Amniotic epithelial cell (primary cell): ENCODE measurements at regions not wholly inside any gene's neighbourhood (a gene's known extent, or its start where the extent isn't known, plus 50 kb on each side); places are given as distances from the start of the nearest gene placed in this dataset.
A peak's percentile ranks its signal among the peaks of the same experiment; 100 is the strongest.
"Not testable (repeated sequence)": the region's sequence is repeated elsewhere in the genome, so short reads cannot be mapped to it uniquely, and the experiment has no call there.

Source experiments
- DNase-seq: peaks from one replicate; pipeline ENCODE4 v3.0.0-alpha.2; 2010; ENCODE audit warnings: low read depth

DNA sequence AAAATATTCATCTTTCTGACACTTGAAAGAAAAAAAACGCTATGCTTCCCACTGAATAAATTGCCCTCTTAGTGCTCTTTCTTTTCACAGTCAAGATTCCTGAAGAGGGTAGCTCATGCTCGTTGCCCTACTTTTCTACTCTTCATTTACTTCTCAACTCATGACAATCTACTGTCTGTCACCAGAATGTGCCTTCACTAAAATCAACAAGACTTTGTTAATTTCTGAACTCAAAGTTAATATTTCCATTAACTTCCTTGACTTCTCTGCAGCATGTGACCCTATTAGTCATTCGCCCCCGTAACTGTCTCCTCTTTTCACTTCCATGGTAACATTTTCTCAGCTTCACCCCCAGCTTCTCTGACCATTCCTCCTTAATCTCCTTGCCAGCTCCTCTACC lies 98.9 kb upstream of the MAPRE2 start:
- DNase-seq = peak; percentile 49

DNA sequence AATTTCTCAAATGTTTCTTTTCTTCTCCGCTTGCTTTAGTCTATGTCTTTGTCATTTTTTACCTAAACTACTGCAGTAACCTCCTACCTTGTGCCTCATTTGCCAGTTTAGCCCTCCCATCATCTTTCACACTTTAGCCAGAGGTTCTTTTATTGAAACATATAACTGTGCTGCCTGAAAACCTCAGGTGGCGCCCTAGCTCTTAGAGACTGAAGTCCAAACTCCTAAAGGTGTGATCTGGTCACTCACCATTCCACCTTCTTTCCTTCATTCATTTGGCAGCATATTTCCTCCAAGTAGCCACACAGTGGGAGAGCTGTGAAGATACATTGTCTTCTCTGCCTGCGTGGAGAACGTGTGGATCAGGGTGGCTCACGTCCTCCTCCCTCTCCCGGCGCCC lies 98.2 kb upstream of the MAPRE2 start:
- no peak for DNase-seq

- DNase-seq = no peak
These were observed 97.6 kb upstream of the MAPRE2 start for GRCh38 chr18:34943587-34943986.

GRCh38 chr18:34947711-34948125 lies 93.5 kb upstream of the MAPRE2 start:
- DNase-seq = peak; percentile 79

DNA sequence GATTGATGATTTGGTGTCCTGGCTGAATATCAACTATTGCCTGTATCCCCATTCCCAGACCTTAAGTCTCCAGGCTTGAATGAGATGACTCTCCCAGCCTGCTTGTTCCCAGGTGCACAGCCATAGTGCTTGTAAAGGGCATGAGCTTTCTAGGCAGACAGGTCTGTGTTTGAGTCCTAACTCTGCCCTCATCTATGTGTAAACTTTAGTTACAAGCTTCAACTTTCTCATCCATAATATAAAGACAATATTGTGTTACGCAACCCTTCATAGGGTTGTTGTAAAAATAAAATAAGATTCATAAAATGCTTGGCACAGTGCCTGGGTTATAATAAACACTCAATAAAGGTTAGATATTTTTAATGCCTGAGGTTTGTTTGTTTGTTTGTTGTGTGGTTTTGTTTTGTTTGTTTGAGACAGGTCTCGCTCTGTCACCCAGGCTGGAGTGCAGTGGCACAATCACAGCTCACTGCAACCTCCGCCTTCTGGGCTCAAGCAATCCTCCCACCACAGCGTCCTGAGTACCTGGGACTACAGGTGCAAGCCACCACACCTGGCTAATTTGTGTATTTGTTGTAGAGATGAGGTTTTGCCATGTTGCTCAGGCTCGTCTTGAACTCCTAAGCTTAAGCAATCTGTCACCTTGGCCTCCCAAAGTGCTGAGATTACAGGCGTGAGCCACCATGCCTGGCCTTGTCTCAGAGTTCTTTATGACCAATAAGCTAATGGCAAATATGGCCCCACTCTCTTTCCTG lies 89.4 kb upstream of the MAPRE2 start:
- DNase-seq = no peak

DNA sequence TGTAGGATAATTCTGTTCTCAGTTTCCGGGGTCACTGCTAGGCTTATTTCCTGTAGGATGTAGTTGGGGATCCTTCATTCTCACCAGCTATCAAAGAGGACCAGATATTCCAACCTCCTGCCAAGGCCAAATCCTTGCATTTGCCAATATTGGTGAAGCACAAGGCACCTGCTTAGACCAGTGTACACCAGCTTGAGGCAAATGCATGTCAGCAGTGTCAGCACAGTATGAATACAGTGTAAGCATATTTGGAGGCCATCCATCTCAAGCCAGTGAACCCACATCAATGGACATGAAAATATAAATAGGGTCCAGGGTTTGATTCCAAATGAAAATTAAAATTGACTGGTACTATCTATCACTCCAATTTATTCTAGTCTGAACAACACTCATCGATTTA lies 88.0 kb upstream of the MAPRE2 start:
- DNase-seq = no peak

GRCh38 chr18:34955494-34955893 lies 85.7 kb upstream of the MAPRE2 start:
- not testable (repeated sequence) for DNase-seq

GRCh38 chr18:34956663-34957062 lies 84.5 kb upstream of the MAPRE2 start:
- peak; percentile 33 for DNase-seq

- peak; percentile 28 for DNase-seq
These were observed 83.9 kb upstream of the MAPRE2 start for GRCh38 chr18:34957119-34957863.

DNA sequence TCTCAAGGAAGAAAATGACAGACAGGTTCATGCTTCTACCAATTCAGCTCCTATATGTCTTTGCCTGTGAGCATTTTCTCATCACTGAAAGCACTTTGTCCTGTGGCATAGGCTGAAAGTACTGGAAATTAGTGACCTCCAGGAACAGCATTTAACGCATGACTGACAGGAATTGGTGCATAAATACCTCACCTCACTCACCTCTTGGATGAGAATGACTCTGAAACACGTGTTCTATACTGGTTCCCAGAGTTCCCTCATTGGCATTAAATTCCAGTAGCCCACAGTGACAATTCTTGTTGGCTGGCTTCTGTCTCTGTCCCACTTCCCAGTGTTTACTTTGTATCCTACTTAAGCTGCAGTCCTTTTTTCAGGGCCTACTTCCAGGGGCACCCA lies 83.4 kb upstream of the MAPRE2 start:
- DNase-seq = no peak

- DNase-seq = no peak
These were observed 81.9 kb upstream of the MAPRE2 start for GRCh38 chr18:34959211-34959829.

DNA sequence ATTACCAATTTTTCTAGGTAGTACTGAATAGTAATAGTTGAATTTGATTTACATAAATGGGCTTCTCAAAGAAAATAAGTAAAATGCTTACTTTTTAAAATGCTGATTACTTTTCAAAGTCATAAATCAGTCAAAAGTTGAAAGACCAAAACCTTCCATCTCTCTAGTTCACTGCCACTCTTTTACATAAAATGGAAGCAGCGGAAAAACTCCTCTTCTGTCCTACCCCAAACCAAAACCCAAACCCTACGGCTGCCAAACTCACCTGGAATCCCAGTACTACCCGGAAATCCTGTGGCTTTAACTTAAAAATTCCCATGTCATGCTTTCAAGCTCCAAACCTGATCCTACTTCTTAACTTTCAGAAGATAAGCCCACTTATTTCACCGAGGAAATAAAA lies 81.2 kb upstream of the MAPRE2 start:
- no peak for DNase-seq

DNA sequence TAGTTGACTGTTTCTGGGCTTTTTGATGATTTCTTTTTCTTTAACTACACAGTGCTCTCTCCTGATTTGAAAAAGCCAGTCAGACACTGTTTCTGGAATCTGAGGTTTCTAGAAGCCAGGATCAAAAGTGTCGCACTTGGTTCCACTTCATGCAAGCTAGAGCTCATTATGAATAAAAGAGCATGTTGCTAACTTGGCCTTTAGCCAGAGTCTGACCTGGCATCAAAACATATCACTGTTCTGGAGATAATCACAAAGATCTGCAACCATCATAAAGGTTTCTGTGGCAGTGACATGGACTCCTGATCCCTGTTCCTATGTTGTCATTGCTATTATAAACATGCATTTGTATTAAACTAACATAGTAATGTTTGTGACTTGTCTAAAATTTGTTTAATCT lies 76.1 kb upstream of the MAPRE2 start:
- DNase-seq = no peak

DNA sequence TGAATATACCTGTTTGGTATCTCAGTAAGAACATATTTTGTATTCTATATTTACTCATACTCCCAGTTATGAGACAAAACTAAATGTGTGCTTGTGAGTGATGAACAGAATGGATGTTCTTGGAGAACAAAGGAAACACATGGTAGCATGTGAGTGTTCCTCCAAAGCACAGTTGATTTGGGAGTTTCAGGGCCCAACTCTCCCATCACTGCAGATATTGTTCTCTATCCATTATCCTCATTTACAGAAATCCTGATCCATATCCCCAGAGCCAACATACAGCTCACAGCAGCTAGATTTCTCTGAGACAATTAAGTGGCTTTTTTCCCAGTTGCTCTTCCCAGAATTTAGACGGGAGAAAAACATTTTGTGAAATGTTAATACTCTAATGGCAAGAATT lies 75.6 kb upstream of the MAPRE2 start:
- no peak for DNase-seq

DNA sequence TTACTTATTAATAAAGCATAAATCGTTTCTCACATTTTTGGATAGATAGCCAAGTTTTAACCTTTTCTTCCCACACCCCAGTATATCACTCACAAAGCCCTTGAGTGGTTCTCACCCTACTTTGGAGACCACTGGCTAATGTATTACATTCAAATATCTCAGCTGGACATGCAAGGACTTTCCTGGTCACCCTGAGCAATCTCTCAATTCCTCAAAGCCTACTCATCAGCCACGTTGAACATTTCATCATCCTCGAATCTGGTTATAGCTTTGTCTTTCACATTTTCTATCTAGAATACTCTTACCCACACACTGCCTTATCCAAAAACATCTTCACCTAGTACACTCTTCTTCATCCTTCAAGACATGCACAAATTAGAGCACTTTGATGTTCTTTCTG lies 71.1 kb upstream of the MAPRE2 start:
- DNase-seq = peak; percentile 86

- peak; percentile 89 for DNase-seq
These were observed 69.9 kb upstream of the MAPRE2 start for GRCh38 chr18:34971313-34971712.

- DNase-seq = no peak
These were observed 68.3 kb upstream of the MAPRE2 start for GRCh38 chr18:34972765-34973414.

- DNase-seq = no peak
These were observed 65.1 kb upstream of the MAPRE2 start for GRCh38 chr18:34976123-34976522.

DNA sequence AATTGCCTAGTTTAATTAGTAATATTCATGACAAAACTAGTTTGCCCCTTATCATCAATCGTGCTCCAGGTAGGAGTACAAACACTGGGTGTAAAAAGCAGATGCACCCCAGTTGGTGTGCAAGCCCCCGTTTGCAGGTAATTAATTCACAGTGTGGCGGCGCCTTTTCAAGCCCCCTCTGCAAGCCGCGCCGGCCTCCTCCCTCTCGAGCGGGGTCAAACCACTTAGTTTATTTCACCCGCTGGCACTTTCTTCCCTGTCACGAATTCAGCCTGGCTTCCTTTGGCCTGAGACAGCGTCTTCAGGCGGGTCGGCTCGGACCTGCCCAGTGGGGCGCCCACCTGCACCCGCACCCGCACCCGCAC lies 64.7 kb upstream of the MAPRE2 start:
- no peak for DNase-seq

DNA sequence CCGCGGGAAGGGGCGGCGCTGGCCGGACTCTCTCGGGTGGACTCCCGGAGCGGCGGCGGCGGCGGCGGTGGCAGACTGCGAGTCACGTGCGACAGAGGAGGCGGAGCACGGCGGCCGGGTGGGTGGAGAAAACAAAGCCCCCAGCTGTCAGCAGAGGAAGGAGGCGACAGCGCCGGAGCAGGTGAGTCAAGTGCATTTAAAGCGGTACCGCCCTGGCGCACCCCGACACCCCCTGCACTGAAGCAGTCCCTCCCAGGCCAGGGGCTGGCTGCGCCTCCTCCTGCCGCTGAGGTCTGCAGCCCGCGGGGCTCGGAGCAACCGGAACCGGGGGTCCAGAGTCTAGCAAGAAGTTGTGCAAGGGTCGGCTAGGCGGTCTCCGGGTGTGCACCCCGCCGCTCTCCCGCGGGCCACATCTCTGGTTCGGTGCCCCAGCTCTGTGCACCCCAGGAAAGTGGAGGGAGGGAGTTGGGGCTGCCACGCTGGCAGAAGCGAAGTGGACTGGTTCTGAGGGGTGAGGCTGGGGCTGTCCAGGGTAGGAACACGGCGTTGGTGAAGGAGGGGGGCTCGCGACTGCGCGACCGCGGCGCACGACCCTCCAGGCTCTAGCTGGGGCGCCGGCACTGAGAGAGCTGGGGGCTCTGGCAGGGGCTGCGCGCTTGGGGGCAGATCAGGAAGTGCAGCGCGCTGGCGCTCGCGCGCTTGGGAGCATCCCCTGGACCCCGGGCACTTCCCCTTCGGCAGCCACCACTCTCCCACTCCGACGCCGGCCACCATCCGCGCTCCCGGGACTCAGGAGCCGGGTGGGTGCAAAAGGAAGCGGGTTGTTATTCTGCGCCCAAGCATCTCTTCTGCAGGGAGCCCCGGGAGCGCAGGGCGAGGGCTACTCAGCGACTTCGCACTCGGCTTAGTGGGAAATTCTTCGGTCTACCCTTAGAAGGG lies 64.0 kb upstream of the MAPRE2 start:
- DNase-seq = peak; percentile 35

DNA sequence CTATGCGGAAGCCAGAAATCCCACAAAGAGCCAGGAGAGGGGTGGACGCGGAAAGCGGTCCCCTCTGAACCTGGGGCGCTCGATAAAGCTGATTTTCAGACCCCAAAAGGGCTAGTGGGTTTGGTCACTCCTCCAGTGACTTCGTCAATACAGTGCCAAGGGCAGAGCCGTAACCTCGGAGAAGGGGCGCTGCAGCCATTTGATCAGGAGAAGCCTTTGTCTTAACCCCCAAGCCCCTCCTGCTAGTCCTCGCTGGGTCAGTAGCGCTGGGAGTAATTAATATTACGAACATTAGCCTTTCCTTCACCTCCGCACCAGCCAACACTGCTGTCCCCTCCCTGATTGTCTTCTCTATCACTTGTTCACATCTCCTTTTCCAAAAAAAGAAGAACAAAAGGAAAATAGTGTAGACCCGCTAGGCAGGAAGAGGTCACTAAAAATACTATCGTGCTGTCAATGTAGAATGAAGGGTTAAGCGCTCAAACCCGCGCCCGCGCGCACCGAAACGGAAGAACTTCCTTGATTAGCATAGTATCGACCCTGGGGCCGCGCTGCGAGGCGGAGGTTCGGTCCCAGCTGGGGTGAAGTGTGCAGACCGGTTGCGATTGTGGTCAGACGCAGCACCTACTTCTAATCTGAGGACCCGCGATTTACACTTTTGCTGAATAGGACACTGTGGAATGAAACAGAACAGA lies 63.2 kb upstream of the MAPRE2 start:
- DNase-seq = no peak
